Right kidney (tissue), 1 donor: ENCODE measurements at regions not wholly inside any gene's neighbourhood (a gene's known extent, or its start where the extent isn't known, plus 50 kb on each side); places are given as distances from the start of the nearest gene placed in this dataset.
"Not testable (repeated sequence)": the region's sequence is repeated elsewhere in the genome, so short reads cannot be mapped to it uniquely, and the experiment has no call there.

ENCODE experiments used
- DNase-seq: peaks from one replicate; pipeline ENCODE4 v3.0.0-alpha.2; 2016

- no peak for DNase-seq
These were observed 162.4 kb upstream of the POU3F1 start for GRCh38 chr1:38208716-38209632.

GRCh38 chr1:38207906-38208305 lies 161.3 kb upstream of the POU3F1 start:
- no peak for DNase-seq

- no peak for DNase-seq
These were observed 160.7 kb upstream of the POU3F1 start for GRCh38 chr1:38207275-38207674.

GRCh38 chr1:38204698-38205097 lies 158.1 kb upstream of the POU3F1 start:
- no peak for DNase-seq

GRCh38 chr1:38203441-38203840 lies 156.8 kb upstream of the POU3F1 start:
- no peak for DNase-seq

- DNase-seq: no peak
These were observed 154.8 kb upstream of the POU3F1 start for GRCh38 chr1:38201431-38201830.

- DNase-seq: no peak
These were observed 152.0 kb upstream of the POU3F1 start for GRCh38 chr1:38198621-38199020.

- DNase-seq: no peak
These were observed 151.5 kb upstream of the POU3F1 start for GRCh38 chr1:38198099-38198498.

GRCh38 chr1:38197312-38198061 lies 150.9 kb upstream of the POU3F1 start:
- peak; percentile 28 for DNase-seq

- DNase-seq: no peak
These were observed 147.9 kb upstream of the POU3F1 start for GRCh38 chr1:38194472-38194871.

GRCh38 chr1:38193040-38193439 lies 146.4 kb upstream of the POU3F1 start:
- DNase-seq: no peak

- peak; percentile 60 for DNase-seq
These were observed 144.9 kb upstream of the POU3F1 start for GRCh38 chr1:38191461-38191860.

GRCh38 chr1:38190983-38191382 lies 144.4 kb upstream of the POU3F1 start:
- peak; percentile 56 for DNase-seq

- no peak for DNase-seq
These were observed 141.0 kb upstream of the POU3F1 start for GRCh38 chr1:38187552-38187951.

GRCh38 chr1:38186566-38186965 lies 140.0 kb upstream of the POU3F1 start:
- DNase-seq: no peak

GRCh38 chr1:38185913-38186312 lies 139.3 kb upstream of the POU3F1 start:
- no peak for DNase-seq

- no peak for DNase-seq
These were observed 137.2 kb upstream of the POU3F1 start for GRCh38 chr1:38183747-38184146.

- DNase-seq: no peak
These were observed 136.5 kb upstream of the POU3F1 start for GRCh38 chr1:38183096-38183495.

- not testable (repeated sequence) for DNase-seq
These were observed 133.8 kb upstream of the POU3F1 start for GRCh38 chr1:38180388-38180787.

- no peak for DNase-seq
These were observed 132.9 kb upstream of the POU3F1 start for GRCh38 chr1:38179483-38179882.

- DNase-seq: no peak
These were observed 131.6 kb upstream of the POU3F1 start for GRCh38 chr1:38178216-38178615.

GRCh38 chr1:38175121-38175520 lies 128.5 kb upstream of the POU3F1 start:
- no peak for DNase-seq

- DNase-seq: no peak
These were observed 127.3 kb upstream of the POU3F1 start for GRCh38 chr1:38173848-38174247.
